ENCODE measurements at regions not wholly inside any gene's neighbourhood (a gene's known extent, or its start where the extent isn't known, plus 50 kb on each side); places are given as distances from the start of the nearest gene placed in this dataset.

- TF ChIP-seq CTCF (conservative IDR thresholded peaks at IDR 0.05; ENCODE audit: low read depth, low read length) = no peak
- DNase-seq (ENCODE audit: low read depth) = no peak
- H3K4me3 ChIP-seq (ENCODE audit: low read length) = no peak overlapping the region
Measured at GRCh38 chr13:80547885-80548825, 207.2 kb upstream of the SPRY2 start.

DNA sequence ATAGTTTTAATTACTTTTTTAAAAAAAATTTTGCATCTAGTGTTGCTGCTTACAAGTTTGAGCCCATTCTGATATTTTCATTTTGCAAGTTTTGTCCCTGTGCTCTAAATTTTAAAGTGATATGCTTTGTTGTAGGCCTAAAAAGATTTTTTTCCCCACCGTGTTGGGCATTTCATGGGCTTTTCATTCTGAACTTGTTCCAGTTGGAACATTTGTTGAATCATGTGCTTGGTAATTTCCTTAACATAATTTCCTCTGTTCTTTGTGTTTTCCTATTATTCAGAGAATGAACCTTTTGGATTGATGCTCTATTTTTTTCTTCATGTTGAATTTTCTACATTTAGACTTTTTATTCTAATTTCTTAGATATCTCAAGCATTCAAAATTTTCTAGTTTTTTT, 206.4 kb upstream of the SPRY2 start:
- TF ChIP-seq CTCF (conservative IDR thresholded peaks at IDR 0.05; ENCODE audit: low read depth, low read length) = no peak
- no peak for DNase-seq (ENCODE audit: low read depth)
- no peak overlapping the region for H3K4me3 ChIP-seq (ENCODE audit: low read length)

GRCh38 chr13:80533175-80533574, 192.2 kb upstream of the SPRY2 start:
- H3K4me3 ChIP-seq (ENCODE audit: low read length) = no peak overlapping the region
- TF ChIP-seq CTCF (conservative IDR thresholded peaks at IDR 0.05; ENCODE audit: low read depth, low read length) = no peak
- DNase-seq (ENCODE audit: low read depth) = no peak

- no peak for DNase-seq (ENCODE audit: low read depth)
- H3K4me3 ChIP-seq (ENCODE audit: low read length) = no peak overlapping the region
- no peak for TF ChIP-seq CTCF (conservative IDR thresholded peaks at IDR 0.05; ENCODE audit: low read depth, low read length)
Measured at GRCh38 chr13:80530902-80531301, 190.0 kb upstream of the SPRY2 start.

GRCh38 chr13:80530191-80530590, 189.3 kb upstream of the SPRY2 start:
- no peak for DNase-seq (ENCODE audit: low read depth)
- no peak for TF ChIP-seq CTCF (conservative IDR thresholded peaks at IDR 0.05; ENCODE audit: low read depth, low read length)
- no peak overlapping the region for H3K4me3 ChIP-seq (ENCODE audit: low read length)

GRCh38 chr13:80529734-80530133, 188.8 kb upstream of the SPRY2 start:
- TF ChIP-seq CTCF (conservative IDR thresholded peaks at IDR 0.05; ENCODE audit: low read depth, low read length) = no peak
- DNase-seq (ENCODE audit: low read depth) = no peak
- H3K4me3 ChIP-seq (ENCODE audit: low read length) = no peak overlapping the region

GRCh38 chr13:80528733-80529132, 187.8 kb upstream of the SPRY2 start:
- H3K4me3 ChIP-seq (ENCODE audit: low read length) = no peak overlapping the region
- no peak for DNase-seq (ENCODE audit: low read depth)
- TF ChIP-seq CTCF (conservative IDR thresholded peaks at IDR 0.05; ENCODE audit: low read depth, low read length) = no peak
